Sigmoid colon (tissue), 6 donors: ENCODE measurements at regions not wholly inside any gene's neighbourhood (a gene's known extent, or its start where the extent isn't known, plus 50 kb on each side); places are given as distances from the start of the nearest gene placed in this dataset.

Experiments used
- DNase-seq: peaks from one replicate; pipeline ENCODE4 v3.0.0-alpha.2; 2019
- H3K27ac ChIP-seq, 4 donors: fragments of 200-600 bp; sonication (generic); one replicate each; pipeline ENCODE4 v1.5.1; 2016 to 2019; ENCODE audit warnings: mild to moderate bottlenecking in 1 of 4
- H3K27me3 ChIP-seq, 3 donors: fragments of 200-600 bp; sonication (generic); one replicate each; pipeline ENCODE4 v1.5.1; 2019; ENCODE audit warnings: mild to moderate bottlenecking in 1 of 3
- H3K36me3 ChIP-seq, 4 donors: fragments of 200-600 bp; sonication (generic); one replicate each; pipeline ENCODE4 v1.5.1; 2016 to 2019
- H3K4me1 ChIP-seq, 4 donors: fragments of 200-600 bp; sonication (generic); one replicate each; pipeline ENCODE4 v1.5.1; 2017 to 2019
- H3K4me3 ChIP-seq, 4 donors: fragments of 200-600 bp; sonication (generic); one replicate each; pipeline ENCODE4 v1.5.1; 2017 to 2019; ENCODE audit warnings: mild to moderate bottlenecking in 2 of 4, moderate library complexity in 1 of 4
- H3K9me3 ChIP-seq, 4 donors: fragments of 200-600 bp in 3 of 4; sonication (generic) in 3 of 4; one replicate each; pipeline versions ENCODE4 v1.5.1 to v1.6.1; 2013 to 2019
- CTCF ChIP-seq, 4 experiments: fragments of 450-650 bp in 3 of 4; fragments of 200-600 bp in 1 of 4; IDR thresholded peaks; one replicate each; pipeline ENCODE4 v1.5.1; 2016 to 2019; ENCODE audit warnings: antibody characterized with exemption in 4 of 4, mild to moderate bottlenecking in 3 of 4, moderate library complexity in 2 of 4
- EP300 ChIP-seq, 4 donors: sonication (generic); formaldehyde crosslinking; IDR thresholded peaks; one replicate each; pipeline ENCODE4 v1.6.1; 2017; ENCODE audit warnings: antibody characterized with exemption in 4 of 4
- POLR2A ChIP-seq, 2 donors: fragments of 450-650 bp; IDR thresholded peaks; one replicate each; pipeline ENCODE4 v1.6.1; 2016; ENCODE audit warnings: antibody characterized with exemption in 2 of 2, mild to moderate bottlenecking in 2 of 2, moderate library complexity in 2 of 2
- POLR2AphosphoS5 ChIP-seq, 4 donors: sonication (generic); formaldehyde crosslinking; IDR thresholded peaks; one replicate each; pipeline ENCODE4 v1.6.1; 2017; ENCODE audit warnings: antibody characterized with exemption in 4 of 4
- WGBS, 2 donors: extraction: QIAGEN DNeasy Blood & Tissue Kit; methylation state at CpG; one replicate each; pipeline ENCODE4 v1.1.7; 2013; 5-methylcytosine and 5-hydroxymethylcytosine counted together
- intact Hi-C: fragments of 100-400 bp; cut with DNase I; formaldehyde crosslinking; loops from one replicate; pipeline ENCODE4 v1.15.1; 2023
- donor health status: healthy with polysubstance abuse.
- donor health status: healthy.

DNA sequence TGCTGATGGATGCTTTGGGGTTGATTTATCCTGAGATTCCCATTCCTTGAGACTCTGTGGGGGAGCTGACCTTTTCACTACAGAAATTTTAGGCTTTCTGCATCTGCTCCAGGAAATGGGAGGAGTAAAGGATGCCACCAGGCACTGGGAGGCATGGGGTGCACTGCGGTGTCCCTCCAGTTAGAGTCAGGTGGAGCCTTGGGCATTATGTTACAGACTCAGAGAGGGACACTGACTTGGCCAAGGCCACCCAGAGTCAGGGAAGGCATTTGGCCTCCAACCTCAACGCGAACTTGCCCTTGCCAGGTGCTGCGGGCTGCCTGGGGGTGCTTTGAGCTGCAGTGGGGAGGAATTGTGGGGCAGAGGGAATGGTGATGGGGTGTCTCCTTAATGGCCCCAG lies 58.0 kb upstream of the TBX3 start:
- 92 to 94% methylated on average over 4 of the region's 4 CpGs for WGBS, 2 donors
- no peaks in the 10 kb centered on the region for H3K36me3 ChIP-seq
- peaks cover 0 to 26% (median 18%) of the 10 kb centered on the region in 4 donors for H3K4me1 ChIP-seq
- TF ChIP-seq CTCF (IDR thresholded peaks at IDR 0.05) (no peak), POLR2AphosphoS5 (IDR thresholded peaks at IDR 0.05) (no peak), EP300 (IDR thresholded peaks at IDR 0.05) (no peak), POLR2A (IDR thresholded peaks at IDR 0.05) (no peak)
- no peaks in the 10 kb centered on the region for H3K27me3 ChIP-seq
- H3K4me3 ChIP-seq = no peak overlapping the region
- H3K9me3 ChIP-seq = no peaks in the 10 kb centered on the region
- no peak for DNase-seq
- intact Hi-C loops = no loop called here
- H3K27ac ChIP-seq = no peak overlapping the region

GRCh38 chr12:114740448-114740847 lies 56.5 kb upstream of the TBX3 start:
- peaks cover 0 to 36% (median 25%) of the 10 kb centered on the region in 4 donors for H3K4me1 ChIP-seq
- H3K27ac ChIP-seq = no peak overlapping the region
- 83 to 87% methylated on average over 7 of the region's 7 CpGs for WGBS, 2 donors
- intact Hi-C loops = no loop called here
- peaks cover 0 to 13% (median 2%) of the 10 kb centered on the region in 3 donors for H3K27me3 ChIP-seq
- no peak for DNase-seq
- no peaks in the 10 kb centered on the region for H3K9me3 ChIP-seq
- TF ChIP-seq EP300 (IDR thresholded peaks at IDR 0.05) (no peak), POLR2A (IDR thresholded peaks at IDR 0.05) (no peak), CTCF (IDR thresholded peaks at IDR 0.05) (no peak), POLR2AphosphoS5 (IDR thresholded peaks at IDR 0.05) (no peak)
- no peaks in the 10 kb centered on the region for H3K36me3 ChIP-seq
- H3K4me3 ChIP-seq = no peak overlapping the region

DNA sequence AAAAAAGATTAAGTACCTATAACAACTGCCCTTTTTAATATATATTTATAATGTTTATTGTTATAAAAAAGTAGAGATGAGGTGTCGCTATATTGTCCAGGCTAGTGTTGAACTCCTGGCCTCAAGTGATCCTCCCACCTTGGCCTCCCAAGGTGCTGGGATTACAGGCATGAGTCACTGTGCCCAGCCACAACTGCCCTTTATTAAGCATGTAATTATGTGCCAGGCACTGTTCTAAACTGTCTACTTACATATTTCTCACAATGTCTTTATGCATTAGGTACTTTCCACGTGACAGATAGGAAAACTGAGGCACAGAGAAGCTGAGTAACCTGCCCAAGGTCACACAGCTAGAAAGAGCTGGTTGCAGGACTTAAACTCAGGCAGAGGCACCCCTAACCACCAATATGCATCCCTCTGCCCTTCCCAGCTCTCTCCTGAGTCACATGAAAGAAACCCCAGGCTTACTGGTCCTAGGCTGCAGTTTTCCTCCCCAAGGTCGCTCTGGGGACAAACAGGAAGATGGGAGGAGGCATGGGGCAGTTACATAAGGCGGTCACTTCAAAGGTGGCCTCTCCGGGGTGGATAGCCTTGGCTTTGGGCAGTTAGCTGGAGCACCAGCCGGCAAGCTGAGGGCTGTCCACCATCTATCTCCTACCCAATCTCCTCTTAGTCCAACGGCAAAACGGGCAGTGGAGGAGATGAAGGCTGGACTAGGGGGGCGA lies 54.6 kb upstream of the TBX3 start:
- Histone ChIP-seq H3K4me3 (no peak overlapping the region), H3K27me3 (peaks cover 4 to 31% (median 13%) of the 10 kb centered on the region in 3 donors), H3K27ac (no peak overlapping the region), H3K4me1 (peaks cover 0 to 18% (median 8%) of the 10 kb centered on the region in 4 donors), H3K36me3 (no peaks in the 10 kb centered on the region), H3K9me3 (no peaks in the 10 kb centered on the region)
- no peak for DNase-seq
- intact Hi-C loops = no loop called here
- TF ChIP-seq POLR2A (IDR thresholded peaks at IDR 0.05) (no peak), EP300 (IDR thresholded peaks at IDR 0.05) (no peak)
- WGBS, 2 donors = 84 to 85% methylated on average over 9 of the region's 9 CpGs

DNA sequence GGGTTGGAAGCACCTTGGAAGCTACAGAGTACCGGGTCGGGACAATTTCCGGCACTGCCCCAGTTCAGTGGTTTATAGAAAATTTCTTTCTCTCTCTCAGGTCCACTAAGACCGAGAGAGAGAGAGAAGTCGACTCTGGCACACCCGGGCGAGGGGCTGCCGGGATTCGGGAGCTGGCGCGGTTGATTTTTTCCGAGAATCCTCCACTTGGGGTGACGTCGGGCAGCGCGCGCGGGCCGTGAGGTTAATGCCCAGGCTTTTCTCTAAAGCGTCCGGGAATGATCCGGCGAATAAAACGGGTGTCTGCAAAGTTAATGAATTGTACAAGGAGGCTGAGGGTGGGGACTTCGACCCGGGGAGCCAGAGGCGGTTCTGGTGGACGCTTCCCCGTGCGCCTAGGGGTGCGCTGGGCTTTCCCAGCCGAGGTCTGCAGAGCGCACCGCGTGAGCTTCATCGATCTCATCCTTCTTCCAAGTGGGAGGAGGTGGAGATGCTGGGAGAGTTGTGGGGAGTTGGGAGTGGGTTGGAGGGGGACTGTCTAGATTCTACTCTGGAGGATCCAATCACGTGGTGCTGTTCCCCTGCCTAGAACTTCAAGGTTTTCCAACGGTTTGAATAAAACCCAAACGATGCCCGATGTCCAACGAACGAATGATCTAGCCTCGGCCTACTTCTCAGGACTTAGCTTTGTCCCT lies 51.9 kb upstream of the TBX3 start:
- H3K27ac ChIP-seq = no peak overlapping the region
- no peak for TF ChIP-seq POLR2A (IDR thresholded peaks at IDR 0.05)
- TF ChIP-seq CTCF (IDR thresholded peaks at IDR 0.05) = no peak
- no peak for TF ChIP-seq POLR2AphosphoS5 (IDR thresholded peaks at IDR 0.05)
- no peak for TF ChIP-seq EP300 (IDR thresholded peaks at IDR 0.05)

DNA sequence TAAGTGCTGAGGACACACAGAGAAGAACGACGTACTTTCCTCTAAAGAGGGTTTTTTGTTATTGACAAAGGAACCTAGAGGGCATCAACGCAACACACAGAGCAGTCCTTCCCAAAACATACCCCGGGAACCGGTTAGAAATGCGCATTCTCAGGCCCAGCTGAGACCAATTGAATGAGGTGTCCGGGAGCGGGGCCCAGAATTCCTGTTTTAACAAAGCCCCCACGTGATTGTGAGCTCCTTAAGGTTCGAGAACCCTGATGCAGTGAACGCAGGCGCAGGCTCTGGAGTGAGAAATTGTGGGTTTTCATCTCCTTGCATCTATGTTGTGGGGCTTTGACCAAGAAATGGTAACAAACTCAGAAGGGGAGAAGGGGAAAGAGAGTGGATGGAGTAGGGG lies 51.0 kb upstream of the TBX3 start:
- DNase-seq = no peak
- 38 to 84% methylated on average over 12 of the region's 12 CpGs for WGBS, 2 donors
- Histone ChIP-seq H3K36me3 (no peaks in the 10 kb centered on the region), H3K4me1 (peaks cover 0 to 12% (median 8%) of the 10 kb centered on the region in 4 donors), H3K4me3 (no peak overlapping the region), H3K27ac (no peak overlapping the region), H3K27me3 (peaks cover 4 to 42% (median 13%) of the 10 kb centered on the region in 3 donors), H3K9me3 (no peaks in the 10 kb centered on the region)
- TF ChIP-seq EP300 (IDR thresholded peaks at IDR 0.05) = no peak
- no peak for TF ChIP-seq CTCF (IDR thresholded peaks at IDR 0.05)
- TF ChIP-seq POLR2A (IDR thresholded peaks at IDR 0.05) = no peak
- no peak for TF ChIP-seq POLR2AphosphoS5 (IDR thresholded peaks at IDR 0.05)
- intact Hi-C loops = no loop called here

More for the DNA sequence above, 51.9 kb upstream of the TBX3 start:
- Histone ChIP-seq H3K4me1 (peaks cover 0 to 12% (median 8%) of the 10 kb centered on the region in 4 donors), H3K36me3 (no peaks in the 10 kb centered on the region), H3K27me3 (peaks cover 4 to 42% (median 13%) of the 10 kb centered on the region in 3 donors), H3K4me3 (no peak overlapping the region), H3K9me3 (no peaks in the 10 kb centered on the region)
- intact Hi-C loops = no loop called here
- DNase-seq = no peak
- WGBS, 2 donors = 17 to 47% methylated on average over 43 of the region's 43 CpGs
